Activated T-helper 9 cell treated with anti-CD3 and anti-CD28 coated beads, Interleukin-2, amount 50 U/mL, for 16 hours (primary cell): ENCODE measurements at regions not wholly inside any gene's neighbourhood (a gene's known extent, or its start where the extent isn't known, plus 50 kb on each side); places are given as distances from the start of the nearest gene placed in this dataset.

ENCODE experiments used
- DNase-seq: peaks from one replicate; pipeline ENCODE4 v3.0.0-alpha.2; 2020; ENCODE audit warnings: low read depth

DNA sequence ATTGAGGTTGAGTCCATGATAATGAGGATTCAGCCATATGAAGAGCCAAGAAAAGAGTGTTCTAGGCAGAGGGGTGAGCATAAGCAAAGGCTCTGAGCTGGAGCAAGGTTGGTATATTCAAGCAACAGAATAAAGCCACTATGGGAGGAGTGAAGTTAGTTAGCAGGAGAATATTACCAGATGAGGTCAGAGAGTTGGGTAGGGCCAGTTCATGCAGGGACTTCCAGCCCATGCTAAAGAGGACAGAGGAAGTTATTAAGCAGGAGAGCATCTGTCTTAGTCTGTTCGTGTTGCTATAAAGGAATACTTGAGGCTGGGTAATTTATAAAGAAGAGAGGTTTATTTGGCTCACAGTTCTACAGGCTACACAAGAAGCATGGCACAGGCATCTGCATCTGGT, 57.1 kb upstream of the ATG10 start:
- DNase-seq, result no peak

DNA sequence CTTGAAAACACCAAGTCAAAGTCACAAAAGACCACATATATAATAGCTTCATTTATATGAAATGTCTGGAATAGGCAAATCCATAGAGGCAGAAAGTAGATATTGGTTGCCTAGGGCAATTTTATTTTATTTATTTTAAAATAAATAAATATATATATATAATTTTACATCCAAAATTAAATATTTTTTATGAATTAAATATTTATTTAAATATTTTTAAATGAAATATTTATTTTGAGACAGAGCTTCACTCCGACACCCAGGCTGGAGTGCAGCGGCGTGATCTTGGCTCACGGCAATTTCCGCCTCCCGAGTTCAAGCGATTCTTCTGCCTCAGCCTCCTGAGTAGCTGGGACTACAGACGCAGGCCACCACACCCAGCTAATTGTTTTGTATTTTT, 58.9 kb upstream of the ATG10 start:
- DNase-seq, result no peak

DNA sequence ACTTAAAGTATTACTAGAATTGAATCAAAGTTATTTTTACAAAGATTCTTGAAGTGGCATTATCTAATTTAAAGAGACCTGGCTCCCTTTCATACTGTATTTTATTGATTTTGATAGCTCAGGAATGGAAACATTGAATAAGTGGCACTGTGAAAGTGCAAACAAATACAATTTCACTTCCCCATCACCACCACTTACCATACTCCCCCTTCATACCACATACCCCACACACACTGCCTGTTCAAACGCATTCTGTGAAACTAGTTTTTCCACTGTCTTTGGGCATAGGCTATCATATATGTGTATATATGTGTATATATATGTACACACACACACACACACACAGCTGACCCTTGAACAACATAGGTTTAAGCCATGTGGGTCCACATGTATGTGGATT, 62.1 kb upstream of the ATG10 start:
- no peak for DNase-seq

DNA sequence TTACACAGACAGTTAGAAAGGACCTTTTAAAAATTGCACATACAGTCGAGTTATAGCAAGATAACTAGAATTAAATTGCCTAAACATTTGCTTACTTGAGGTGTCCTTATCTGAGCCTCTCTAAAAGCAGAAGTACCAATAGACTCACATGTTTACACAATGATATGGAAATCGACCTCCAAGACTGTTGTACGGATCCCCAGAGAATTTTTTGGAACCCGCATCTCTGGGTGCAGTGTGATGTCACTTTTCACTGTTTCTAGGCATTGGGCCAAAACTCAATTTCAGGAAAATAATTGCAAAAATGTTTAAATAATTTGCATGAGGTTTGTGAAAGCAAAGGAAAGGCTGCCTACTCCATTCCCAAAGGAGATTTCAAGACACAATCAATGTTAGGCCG, 63.1 kb upstream of the ATG10 start:
- DNase-seq, result no peak

DNA sequence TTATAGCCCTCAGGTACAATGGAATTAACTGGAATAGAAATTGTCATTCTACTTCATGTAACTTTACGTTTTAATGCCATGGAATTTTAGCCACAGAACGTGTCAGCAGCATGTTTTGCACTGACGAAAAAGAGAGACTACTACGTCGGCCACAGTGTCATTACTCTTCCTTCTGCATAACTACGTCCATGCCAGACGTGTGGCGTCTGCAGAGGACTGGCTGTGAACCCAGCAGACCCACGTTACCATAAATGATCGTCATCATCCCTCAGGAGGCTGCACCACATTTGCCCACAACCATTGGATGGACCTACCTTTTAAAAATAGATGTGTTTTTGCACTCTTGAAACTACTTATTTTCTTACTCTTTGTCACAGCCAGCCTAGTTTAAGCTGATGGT, 63.8 kb upstream of the ATG10 start:
- no peak for DNase-seq

DNA sequence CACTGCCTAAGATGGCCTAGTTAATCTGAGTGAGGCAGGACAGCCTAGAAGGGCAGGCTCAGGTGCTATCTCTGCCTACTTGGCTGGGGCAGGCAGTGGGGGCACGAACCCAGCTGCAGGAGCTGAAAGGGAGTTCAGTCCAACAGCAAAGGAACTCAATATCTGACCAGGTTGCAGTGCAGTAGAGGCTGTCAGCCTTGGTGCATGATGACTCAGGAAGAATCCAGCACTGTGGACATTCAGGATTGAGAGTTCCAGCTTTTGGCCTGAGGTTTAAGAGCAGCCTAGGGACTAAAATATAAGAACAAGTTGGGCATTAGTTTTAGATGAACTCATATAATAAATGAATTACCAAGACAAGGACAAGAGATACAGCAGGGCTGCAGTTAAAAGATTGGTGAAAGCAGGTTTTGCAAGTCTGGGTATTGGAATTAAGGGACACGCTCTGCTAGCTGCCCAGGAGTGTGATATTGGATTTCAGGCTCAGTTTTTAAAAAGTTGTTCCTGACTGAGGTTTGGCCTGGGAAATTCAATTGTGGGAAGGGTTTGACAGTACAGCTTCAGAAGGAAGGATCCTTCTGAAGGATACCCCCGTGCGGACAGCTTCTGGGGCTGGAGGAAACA, 64.7 kb upstream of the ATG10 start:
- DNase-seq, result no peak

DNA sequence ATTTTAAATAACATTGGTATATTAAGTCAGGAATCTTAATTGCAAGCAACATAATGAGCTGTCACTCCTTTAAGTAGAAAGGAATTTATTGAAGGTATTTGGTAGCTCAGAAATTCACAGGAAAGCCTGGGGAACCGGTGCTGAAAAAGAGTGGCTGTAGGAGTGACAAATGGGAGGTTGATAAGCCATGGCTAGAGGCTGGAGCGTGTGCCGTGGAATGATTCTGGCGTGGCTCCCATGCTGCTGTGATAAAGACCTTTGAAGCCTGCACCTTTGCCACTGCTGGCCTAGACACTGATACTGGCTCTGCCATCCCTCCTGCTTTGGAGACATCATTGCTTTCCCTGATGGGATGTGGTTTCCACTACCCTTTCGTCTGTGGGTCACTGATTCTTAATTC, 65.7 kb upstream of the ATG10 start:
- DNase-seq, result no peak

DNA sequence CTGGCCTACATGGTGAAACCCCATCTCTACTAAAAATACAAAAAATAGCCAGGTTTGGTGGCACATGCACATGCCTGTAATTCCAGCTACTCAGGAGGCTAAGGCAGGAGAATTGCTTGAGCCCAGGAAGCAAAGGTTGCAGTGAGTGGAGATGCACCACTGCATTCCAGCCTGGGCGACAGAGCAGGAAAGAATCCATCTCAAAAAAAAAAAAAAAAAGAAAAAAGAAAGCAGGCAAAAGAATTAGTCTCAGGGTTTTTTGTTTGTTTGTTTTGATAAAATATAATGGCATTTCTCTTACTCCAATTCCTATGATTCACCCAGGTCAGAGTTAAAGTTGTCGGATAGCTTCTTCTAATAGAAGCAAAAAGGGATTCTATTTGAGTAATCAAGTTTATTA, 67.0 kb upstream of the ATG10 start:
- DNase-seq, result no peak

DNA sequence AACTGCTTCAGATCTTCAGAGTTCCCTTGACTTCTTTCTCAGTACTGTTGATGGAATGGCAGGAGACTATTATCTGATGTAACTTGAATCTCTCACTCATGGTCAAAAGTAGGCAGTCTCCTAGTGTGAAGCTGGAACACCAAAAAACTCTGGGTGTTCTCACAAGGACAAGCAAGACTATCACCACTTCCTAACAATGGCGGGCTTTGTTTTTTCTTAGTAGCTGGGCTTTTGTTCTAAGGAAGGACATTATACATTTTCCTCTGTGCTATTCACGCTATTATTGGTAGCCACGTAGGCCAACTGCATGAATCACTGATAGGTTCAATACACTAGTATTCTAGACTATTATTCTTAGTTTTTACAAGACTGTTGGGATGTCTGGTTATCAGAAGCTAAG, 67.7 kb upstream of the ATG10 start:
- no peak for DNase-seq

DNA sequence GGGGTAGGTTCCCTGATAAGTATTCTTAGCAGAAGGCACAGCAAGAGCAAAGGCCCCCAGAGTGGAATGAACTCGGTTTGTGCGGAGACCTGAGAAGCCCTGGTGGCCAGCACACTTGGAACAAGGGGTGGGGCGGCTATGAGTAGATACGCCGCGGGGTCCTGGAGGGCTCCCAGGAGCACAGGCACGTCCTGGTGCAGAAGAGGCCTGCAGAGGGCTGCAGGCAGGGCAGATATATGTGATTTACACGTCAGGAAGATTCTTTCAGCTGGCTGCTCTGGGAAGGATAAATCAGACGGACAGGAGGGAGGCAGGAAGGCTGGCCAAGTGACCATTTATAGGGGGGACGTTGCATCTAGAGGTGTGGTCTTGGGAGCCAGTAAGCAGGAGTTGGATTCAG, 70.2 kb upstream of the ATG10 start:
- DNase-seq, result no peak

DNA sequence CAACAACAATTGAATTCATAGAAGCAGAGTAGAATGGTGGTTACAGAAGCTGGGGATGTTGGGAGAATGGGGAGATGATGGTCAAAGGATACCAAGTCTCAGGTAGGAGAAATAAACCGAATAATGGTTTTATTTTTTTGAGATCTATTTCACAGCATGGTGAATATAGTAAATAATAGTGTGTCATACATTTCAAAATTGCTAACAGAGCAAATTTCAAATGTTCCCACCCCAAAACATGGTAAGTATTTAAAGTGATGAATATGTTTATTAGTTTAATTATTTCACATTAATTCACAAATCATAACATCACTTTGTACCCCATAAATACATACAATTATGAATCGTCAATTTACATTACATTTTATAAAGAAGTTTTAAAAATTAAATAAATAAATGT, 72.7 kb upstream of the ATG10 start:
- no peak for DNase-seq

DNA sequence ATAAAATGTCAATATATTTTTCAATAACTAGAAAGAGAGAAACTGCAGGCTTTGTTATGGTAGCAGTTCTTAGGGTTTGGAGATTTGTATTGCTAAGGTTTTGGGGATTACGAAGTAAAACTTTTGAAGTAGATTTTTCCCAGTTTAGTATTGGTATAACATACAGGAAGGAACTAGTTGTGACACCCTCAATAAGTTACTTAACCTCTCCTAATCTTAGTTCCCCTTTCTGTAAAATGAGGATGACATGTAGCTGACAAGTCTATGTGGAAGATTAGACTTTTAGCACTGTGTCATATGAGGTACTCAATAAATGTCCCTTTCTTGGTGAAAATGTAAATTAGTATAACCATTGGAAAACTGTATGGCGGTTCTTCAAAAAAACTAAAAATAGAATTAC, 73.4 kb upstream of the ATG10 start:
- DNase-seq, result no peak

DNA sequence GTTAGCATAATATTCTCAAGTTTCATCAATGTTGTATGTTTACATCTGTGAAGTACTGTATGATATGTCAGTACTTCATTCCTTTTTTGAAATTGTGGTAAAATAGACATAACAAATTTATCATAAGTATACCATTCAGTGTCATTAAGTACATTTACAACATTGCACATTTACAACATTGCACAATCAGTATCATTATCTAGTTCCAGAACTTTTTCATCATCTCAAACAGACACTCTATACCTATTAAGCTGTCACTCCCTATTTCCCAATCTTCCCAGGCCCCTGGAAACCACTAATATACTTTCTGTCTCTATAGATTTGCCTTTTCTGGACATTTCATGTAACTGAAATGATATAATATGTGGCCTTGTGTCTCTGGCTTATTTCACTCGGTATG, 75.1 kb upstream of the ATG10 start:
- DNase-seq, result no peak

DNA sequence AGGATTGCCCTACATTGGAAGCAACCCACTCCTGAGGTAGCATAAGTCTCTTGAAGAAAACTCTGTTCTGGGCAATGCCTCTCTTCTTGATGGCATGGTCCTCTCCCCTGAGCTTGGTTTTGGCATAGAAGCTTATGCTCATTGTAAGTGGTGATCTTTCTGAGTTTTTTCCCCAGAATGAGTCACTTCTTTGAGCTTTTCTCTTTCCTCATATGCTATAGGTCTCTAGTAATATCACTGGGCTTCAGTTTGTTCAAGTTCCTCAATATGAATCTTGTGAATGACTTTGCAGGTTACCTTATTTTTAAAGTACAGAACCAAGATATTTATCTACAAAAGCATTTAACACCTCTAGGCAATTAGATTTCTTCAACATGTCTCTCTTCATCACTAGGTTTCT, 76.5 kb upstream of the ATG10 start:
- no peak for DNase-seq

DNA sequence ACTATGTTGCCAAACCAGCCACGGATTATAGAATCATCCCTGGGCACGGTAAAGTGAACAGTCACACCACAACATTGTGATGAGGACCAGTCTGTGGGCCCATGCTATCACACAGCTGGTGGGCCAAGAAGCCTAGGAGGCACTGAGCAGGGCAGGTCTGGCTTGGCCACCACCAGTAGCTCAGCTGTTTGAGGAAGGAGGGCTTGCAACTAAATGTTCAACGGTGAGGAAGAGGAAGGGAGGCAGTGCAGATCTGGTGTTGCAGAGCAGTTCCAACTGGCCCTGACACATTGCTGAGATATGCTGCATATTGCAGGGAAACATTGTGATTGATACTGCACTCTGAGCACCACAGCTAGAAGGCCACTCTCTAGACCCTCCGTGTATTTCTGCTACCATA, 77.9 kb upstream of the ATG10 start:
- DNase-seq, result no peak

DNA sequence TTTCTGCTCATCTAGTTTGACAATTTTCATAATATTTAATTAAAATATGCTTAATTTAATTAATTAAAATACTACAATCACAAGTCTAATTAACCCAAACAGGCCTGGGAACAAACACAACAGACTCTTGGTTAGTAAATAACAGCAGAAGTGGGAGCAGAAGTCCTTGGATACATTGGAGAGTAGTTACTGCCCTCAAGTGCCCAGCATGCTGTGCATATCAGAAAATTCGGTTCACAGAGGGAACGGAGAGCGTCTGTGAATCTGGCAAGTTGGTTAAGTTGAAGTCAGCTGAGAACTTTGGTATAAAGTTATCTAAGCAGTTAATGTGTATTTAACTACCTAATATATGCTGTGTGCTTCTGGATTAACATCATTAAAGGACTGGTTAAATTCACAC, 87.0 kb upstream of the ATG10 start:
- no peak for DNase-seq

DNA sequence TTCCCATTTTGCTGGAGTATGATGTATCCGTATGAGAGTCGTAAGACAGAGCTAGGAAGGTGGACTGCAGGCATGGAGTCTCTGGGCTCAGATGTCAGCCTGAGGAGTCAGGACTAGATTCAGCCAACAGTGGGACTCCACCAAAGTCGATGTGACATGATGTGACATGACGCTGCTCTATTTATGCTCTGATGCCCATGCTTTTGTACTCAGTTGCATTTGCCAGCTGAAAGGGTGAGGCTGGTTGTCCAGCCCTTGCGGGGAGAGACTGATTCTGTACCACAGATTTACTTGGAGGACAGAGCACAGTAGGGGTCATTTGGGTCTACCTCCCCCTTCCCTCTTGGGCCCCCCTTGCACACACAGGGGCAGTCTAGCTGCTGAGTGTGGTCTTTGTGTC, 88.5 kb upstream of the ATG10 start:
- DNase-seq, result no peak

DNA sequence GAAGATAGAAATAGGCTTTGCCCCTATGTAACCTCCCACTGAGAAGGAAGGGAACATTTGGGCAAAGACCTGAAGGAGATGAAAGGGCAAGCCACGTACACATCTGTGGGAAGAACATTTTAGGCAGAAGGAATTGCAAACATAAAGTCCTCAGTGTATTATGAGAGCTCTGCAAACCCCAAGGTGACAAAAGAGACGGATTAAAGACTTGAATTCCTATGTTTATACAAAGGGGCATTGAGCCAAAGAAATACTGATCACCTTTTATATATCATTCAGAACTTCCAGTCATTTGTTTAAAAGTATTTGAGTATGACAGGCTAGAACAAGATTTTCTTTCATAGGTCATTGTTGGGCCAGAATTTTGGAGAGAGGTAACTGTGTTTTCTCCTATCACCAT, 90.2 kb upstream of the ATG10 start:
- DNase-seq, result no peak

DNA sequence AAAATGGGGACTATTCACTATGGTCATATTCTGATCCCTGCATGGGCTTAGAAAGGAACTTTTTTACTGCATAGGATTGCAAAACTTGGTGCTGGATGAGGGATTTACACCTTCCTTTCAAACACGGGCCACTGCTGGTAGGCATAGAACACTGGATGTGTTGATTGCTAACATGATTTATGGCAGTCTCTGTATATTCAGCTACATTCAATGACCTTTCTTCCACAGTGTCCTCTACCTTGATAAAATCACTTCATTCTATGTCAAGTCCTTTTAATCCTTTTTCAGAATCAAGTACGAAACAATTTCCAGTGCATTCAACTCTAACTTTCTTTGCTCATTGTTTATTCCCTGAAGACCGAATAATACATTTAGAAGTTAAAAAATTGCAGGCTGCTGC, 91.9 kb upstream of the ATG10 start:
- DNase-seq, result no peak

DNA sequence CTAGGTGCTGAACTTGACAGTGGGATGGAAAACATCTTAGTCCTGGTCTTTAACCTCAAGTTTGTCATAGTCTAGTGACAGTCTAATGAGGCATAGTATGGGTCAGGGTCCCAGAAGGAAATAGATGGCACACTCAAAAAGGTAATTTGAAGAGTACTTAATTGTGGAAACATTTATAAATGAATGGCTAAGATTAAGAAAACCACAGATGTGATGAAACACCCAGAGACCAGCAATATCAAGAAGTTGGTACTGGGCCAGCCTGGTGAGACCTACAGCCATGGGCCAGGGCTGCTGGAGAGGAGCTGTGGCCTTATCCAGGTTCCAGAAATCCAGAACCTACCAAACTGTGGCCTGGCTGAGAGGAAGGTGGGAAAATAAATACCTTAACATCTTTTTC, 93.5 kb upstream of the ATG10 start:
- no peak for DNase-seq

DNA sequence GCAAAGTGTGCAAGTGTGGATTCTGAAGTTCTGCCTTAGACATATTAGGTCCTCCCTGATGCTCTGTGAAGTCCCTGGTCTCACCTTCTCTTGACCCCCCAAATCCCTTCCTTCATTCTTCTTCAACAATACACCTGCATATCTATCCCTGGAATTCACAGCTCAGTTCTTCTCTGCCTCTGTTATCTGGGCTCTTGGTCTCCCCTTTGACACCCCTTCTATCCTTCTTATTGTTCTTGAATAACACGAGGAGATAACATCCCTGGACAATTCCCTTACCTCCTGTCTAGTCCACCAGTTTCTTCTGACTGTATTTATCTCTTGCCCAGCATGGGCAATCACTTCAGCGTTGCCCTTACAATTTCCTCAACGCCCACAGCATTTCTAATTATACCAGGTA, 104.8 kb upstream of the ATG10 start:
- no peak for DNase-seq

DNA sequence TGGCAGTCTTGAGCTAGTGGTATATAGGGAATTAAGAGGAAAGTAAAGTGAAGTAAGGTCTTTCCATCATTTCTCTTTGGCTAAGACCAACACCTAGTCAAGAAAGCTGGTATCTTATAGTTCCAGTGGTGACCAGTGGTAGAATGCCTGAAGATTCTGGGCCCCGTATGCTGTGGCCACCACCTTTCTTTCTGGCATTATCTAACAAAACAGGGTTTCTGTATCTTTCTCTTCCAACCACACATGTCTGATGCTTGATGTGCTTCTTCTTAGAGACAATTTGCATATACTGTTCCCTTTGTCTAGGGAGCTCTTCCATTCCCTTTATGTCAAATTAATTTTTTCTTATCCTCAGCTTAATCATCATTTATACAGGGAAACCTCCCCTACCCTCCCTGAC, 109.9 kb upstream of the SSBP2 start:
- DNase-seq, result no peak

DNA sequence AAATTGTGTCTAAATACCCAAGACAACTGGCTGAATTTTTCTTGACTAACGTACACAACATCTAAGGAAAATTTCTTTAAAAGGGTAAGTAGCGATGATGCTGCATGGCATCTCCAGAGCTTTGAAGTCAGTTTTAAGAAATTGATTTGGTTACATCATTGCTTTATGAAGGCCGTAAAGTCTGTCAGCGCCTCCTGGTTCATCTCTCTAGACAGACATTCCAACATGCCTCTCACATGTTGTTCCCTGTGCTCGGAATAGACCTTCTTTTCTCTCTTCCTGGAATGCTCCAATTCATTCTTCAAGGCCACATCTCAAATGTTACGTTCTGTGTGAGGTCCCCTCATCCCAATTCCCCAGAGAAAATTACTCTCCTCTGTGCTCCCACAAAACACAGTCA, 108.7 kb upstream of the SSBP2 start:
- DNase-seq, result no peak

DNA sequence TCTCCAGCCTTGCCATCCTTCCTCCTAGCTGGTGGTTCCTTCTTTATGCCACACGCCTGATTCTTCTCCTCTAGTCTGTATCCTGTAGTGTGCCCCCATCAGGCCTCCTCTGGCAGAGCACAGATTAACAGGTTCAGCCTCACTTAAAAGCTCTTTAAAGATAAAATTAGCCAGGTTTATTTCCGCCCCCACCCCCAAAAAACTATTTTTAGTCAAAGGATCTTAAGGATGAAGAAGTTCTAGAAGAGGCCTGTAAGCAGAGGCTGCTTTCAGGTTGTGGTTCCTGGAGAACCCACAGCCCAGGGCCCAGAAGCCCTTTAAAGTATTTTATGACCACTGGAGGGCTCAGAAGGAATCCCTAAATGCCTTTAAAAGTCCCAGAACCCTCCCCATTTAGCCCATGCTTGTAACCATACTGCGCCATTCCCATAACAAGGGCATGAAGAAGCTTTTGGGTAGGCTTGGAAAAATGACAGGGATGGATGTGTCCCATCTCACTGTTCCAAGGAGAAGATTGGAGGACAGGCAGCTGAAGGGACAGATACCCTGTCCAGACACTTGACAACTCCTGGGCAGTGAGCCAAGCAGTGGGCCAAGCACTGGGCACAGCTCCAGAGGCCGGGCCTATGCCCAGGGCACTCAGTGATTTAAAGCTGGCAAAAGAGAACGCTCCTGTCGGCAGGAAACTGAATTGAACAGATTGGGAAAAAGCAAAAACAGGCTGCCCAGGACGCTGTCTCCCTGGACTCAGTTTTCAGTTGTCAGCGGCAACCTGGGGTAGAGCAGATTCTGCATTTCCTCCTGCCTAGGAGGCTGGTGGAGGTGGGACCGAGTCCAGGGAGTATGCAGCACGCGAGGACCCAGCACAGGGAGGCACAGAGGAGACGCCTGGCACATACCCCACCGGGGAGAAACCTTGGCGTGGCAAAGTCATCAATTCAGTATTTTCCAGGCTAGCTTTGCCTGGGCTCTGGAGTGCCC, 106.3 kb upstream of the SSBP2 start:
- no peak for DNase-seq
